HG03432 (cell line): ENCODE measurements at regions not wholly inside any gene's neighbourhood (a gene's known extent, or its start where the extent isn't known, plus 50 kb on each side); places are given as distances from the start of the nearest gene placed in this dataset.

Experiments used
- ATAC-seq: cut with Tn5 transposase; IDR thresholded peaks from one replicate; pipeline ENCODE4 v1.9.1; 2021; ENCODE audit warnings: mild to moderate bottlenecking, moderate library complexity; ENCODE audit not compliant: unreplicated experiment

- ATAC-seq, result no peak
These were observed 67.8 kb downstream of the CASP12 start for GRCh38 chr11:104830508-104830907.

- ATAC-seq, result no peak
These were observed 68.2 kb downstream of the CASP12 start for GRCh38 chr11:104830080-104830479.

- ATAC-seq, result no peak
These were observed 71.5 kb downstream of the CASP12 start for GRCh38 chr11:104826772-104827171.

- ATAC-seq, result no peak
These were observed 74.6 kb downstream of the CASP12 start for GRCh38 chr11:104823657-104824056.

GRCh38 chr11:104820431-104820830 is 77.8 kb downstream of the CASP12 start:
- no peak for ATAC-seq

GRCh38 chr11:104819603-104820002 is 78.7 kb downstream of the CASP12 start:
- ATAC-seq, result no peak

- no peak for ATAC-seq
These were observed 79.2 kb downstream of the CASP12 start for GRCh38 chr11:104819107-104819506.

GRCh38 chr11:104817973-104818372 is 80.3 kb downstream of the CASP12 start:
- ATAC-seq, result no peak

- ATAC-seq, result no peak
These were observed 84.7 kb downstream of the CASP12 start for GRCh38 chr11:104813532-104813931.

- ATAC-seq, result no peak
These were observed 86.0 kb downstream of the CASP12 start for GRCh38 chr11:104812103-104812788.

GRCh38 chr11:104803776-104804175 is 94.5 kb downstream of the CASP12 start:
- ATAC-seq, result no peak

GRCh38 chr11:104799251-104799650 is 99.0 kb downstream of the CASP12 start:
- peak; percentile 90 for ATAC-seq

GRCh38 chr11:104798789-104799188 is 99.5 kb downstream of the CASP12 start:
- peak; percentile 69 for ATAC-seq

- ATAC-seq, result no peak
These were observed 102.0 kb downstream of the CASP12 start for GRCh38 chr11:104796301-104796700.

GRCh38 chr11:104795501-104796213 is 102.6 kb downstream of the CASP12 start:
- ATAC-seq, result no peak

GRCh38 chr11:104792861-104793260 is 105.4 kb downstream of the CASP12 start:
- no peak for ATAC-seq

- no peak for ATAC-seq
These were observed 106.4 kb downstream of the CASP12 start for GRCh38 chr11:104791896-104792295.

GRCh38 chr11:104784684-104785460 is 113.4 kb downstream of the CASP12 start:
- ATAC-seq, result no peak

GRCh38 chr11:104783241-104783640 is 115.0 kb downstream of the CASP12 start:
- ATAC-seq, result no peak

GRCh38 chr11:104782377-104782754 is 115.9 kb downstream of the CASP12 start:
- ATAC-seq, result no peak

- ATAC-seq, result no peak
These were observed 116.4 kb downstream of the CASP12 start for GRCh38 chr11:104781719-104782376.
